ENCODE measurements at regions not wholly inside any gene's neighbourhood (a gene's known extent, or its start where the extent isn't known, plus 50 kb on each side); places are given as distances from the start of the nearest gene placed in this dataset.

- TF ChIP-seq POLR2AphosphoS5 (IDR thresholded peaks at IDR 0.05; ENCODE audit: low read depth, low read length) (no peak), REST (IDR thresholded peaks at IDR 0.05; ENCODE audit: insufficient read depth in 1 of 2, low read depth in 2 of 2, low read length in 1 of 2) (no peak), TCF7L2 (IDR thresholded peaks at IDR 0.05; ENCODE audit: low read depth, low read length) (no peak), SIN3A (IDR thresholded peaks at IDR 0.05; ENCODE audit: borderline replicate concordance, insufficient read depth, low read depth, low read length) (no peak)
- TF ChIP-seq, protein P1, sequence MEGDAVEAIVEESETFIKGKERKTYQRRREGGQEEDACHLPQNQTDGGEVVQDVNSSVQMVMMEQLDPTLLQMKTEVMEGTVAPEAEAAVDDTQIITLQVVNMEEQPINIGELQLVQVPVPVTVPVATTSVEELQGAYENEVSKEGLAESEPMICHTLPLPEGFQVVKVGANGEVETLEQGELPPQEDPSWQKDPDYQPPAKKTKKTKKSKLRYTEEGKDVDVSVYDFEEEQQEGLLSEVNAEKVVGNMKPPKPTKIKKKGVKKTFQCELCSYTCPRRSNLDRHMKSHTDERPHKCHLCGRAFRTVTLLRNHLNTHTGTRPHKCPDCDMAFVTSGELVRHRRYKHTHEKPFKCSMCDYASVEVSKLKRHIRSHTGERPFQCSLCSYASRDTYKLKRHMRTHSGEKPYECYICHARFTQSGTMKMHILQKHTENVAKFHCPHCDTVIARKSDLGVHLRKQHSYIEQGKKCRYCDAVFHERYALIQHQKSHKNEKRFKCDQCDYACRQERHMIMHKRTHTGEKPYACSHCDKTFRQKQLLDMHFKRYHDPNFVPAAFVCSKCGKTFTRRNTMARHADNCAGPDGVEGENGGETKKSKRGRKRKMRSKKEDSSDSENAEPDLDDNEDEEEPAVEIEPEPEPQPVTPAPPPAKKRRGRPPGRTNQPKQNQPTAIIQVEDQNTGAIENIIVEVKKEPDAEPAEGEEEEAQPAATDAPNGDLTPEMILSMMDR (IDR thresholded peaks at IDR 0.05) = no peak
- ATAC-seq (no peak), DNase-seq (ENCODE audit: low read depth, low spot score) (no peak)
- Histone ChIP-seq H3K9me3 (ENCODE audit: control insufficient read depth, insufficient read depth, low read depth, low read length) (no peaks in the 10 kb centered on the region), H3K36me3 (ENCODE audit: control insufficient read depth, insufficient read depth, low read length) (no peaks in the 10 kb centered on the region), H3K4me3 (ENCODE audit: low read depth in 2 of 2, low read length in 2 of 2) (no peak overlapping the region), H3K27me3 (ENCODE audit: control insufficient read depth, insufficient read depth, low read length) (no peaks in the 10 kb centered on the region), H3K27ac (ENCODE audit: low read length) (no peak overlapping the region; the same call in 1 of the 2 replicates), H3K4me1 (ENCODE audit: control insufficient read depth, insufficient read depth, low read length) (peaks cover 3% of the 10 kb centered on the region; the same call in 1 of the 2 replicates)
- in situ Hi-C loops (cut with HindIII; ENCODE audit: low pct_unique_long_range_greater_than_20kb, low sequenced_read_pairs) (no loop called here), intact Hi-C loops (cut with micrococcal nuclease; ENCODE audit: unreplicated experiment) (no loop called here)
- CTCF ChIA-PET = no interaction called here
- BruUV-seq (replicated peaks) = no TSS peak
- POLR2A ChIA-PET = no interaction called here
Measured at GRCh38 chr10:21095494-21096055, 198.5 kb upstream of the NEBL start.

GRCh38 chr10:21095073-21095472, 198.0 kb upstream of the NEBL start:
- BruUV-seq (replicated peaks) = no TSS peak
- intact Hi-C loops (cut with micrococcal nuclease; ENCODE audit: unreplicated experiment) = no loop called here
- TF ChIP-seq SIN3A (IDR thresholded peaks at IDR 0.05; ENCODE audit: borderline replicate concordance, insufficient read depth, low read depth, low read length) (no peak), REST (IDR thresholded peaks at IDR 0.05; ENCODE audit: insufficient read depth in 1 of 2, low read depth in 2 of 2, low read length in 1 of 2) (no peak), POLR2AphosphoS5 (IDR thresholded peaks at IDR 0.05; ENCODE audit: low read depth, low read length) (no peak), TCF7L2 (IDR thresholded peaks at IDR 0.05; ENCODE audit: low read depth, low read length) (no peak)
- TF ChIP-seq, protein P1 (IDR thresholded peaks at IDR 0.05) = no peak
- DNase-seq (ENCODE audit: low read depth, low spot score) (no peak), ATAC-seq (no peak)
- CTCF ChIA-PET = no interaction called here
- H3K4me3 ChIP-seq (ENCODE audit: low read depth in 2 of 2, low read length in 2 of 2) = no peak overlapping the region
- H3K4me1 ChIP-seq (ENCODE audit: control insufficient read depth, insufficient read depth, low read length) = peaks cover 3% of the 10 kb centered on the region; the same call in 1 of the 2 replicates
- no peaks in the 10 kb centered on the region for H3K36me3 ChIP-seq (ENCODE audit: control insufficient read depth, insufficient read depth, low read length)
- no peaks in the 10 kb centered on the region for H3K27me3 ChIP-seq (ENCODE audit: control insufficient read depth, insufficient read depth, low read length)
- in situ Hi-C loops (cut with HindIII; ENCODE audit: low pct_unique_long_range_greater_than_20kb, low sequenced_read_pairs) = no loop called here
- H3K27ac ChIP-seq (ENCODE audit: low read length) = peak overlapping the region; percentile 17; the same call in 1 of the 2 replicates
- POLR2A ChIA-PET = no interaction called here
- H3K9me3 ChIP-seq (ENCODE audit: control insufficient read depth, insufficient read depth, low read depth, low read length) = no peaks in the 10 kb centered on the region
